ENCODE measurements at regions not wholly inside any gene's neighbourhood (a gene's known extent, or its start where the extent isn't known, plus 50 kb on each side); places are given as distances from the start of the nearest gene placed in this dataset.

- no peak overlapping the region for H3K27ac ChIP-seq (ENCODE audit: low read length in 2 of 2)
- H3K9me3 ChIP-seq (ENCODE audit: control extremely low read depth in 1 of 3, control insufficient read depth in 2 of 3, insufficient read depth in 1 of 3, low read length in 2 of 3) = peaks cover 0 to 2% (median 0%) of the 10 kb centered on the region in 3 donors
- peaks cover 5% of the 10 kb centered on the region for H3K9me3 Mint-ChIP-seq (ENCODE audit: insufficient read depth)
- whole genome bisulfite sequencing (ENCODE audit: insufficient coverage) = no CpG with 5 or more reads among the region's 2 CpGs
- no peaks in the 10 kb centered on the region for H3K4me1 ChIP-seq (ENCODE audit: control insufficient read depth in 2 of 2, insufficient read depth in 2 of 2, low read length in 2 of 2)
- DNase-seq (no peak), ATAC-seq (ENCODE audit: low read depth) (no peak)
- H3K9ac ChIP-seq (ENCODE audit: low read length) = no peak overlapping the region
- no peaks in the 10 kb centered on the region for H3K79me2 ChIP-seq (ENCODE audit: control insufficient read depth, insufficient read depth, low read length)
- no peak overlapping the region for H3K4me3 ChIP-seq (ENCODE audit: control extremely low read depth in 1 of 5, extremely low read depth in 1 of 5, insufficient read depth in 1 of 5, low read depth in 2 of 5, low read length in 4 of 5)
- H3K27ac Mint-ChIP-seq = no peak overlapping the region
- H3K36me3 ChIP-seq (replicated peaks in 1 of 2; ENCODE audit: control extremely low read depth in 1 of 2, control insufficient read depth in 1 of 2, extremely low read depth in 1 of 2, insufficient read depth in 2 of 2, low read length in 1 of 2) = no peaks in the 10 kb centered on the region
- no peak overlapping the region for H2AFZ ChIP-seq (ENCODE audit: insufficient read depth, low read depth, low read length, poor library complexity, severe bottlenecking)
- no peak for TF ChIP-seq EZH2 (IDR thresholded peaks at IDR 0.05; ENCODE audit: borderline replicate concordance, insufficient read depth, low read depth, low read length, poor library complexity, severe bottlenecking)
- TF ChIP-seq, protein P1, sequence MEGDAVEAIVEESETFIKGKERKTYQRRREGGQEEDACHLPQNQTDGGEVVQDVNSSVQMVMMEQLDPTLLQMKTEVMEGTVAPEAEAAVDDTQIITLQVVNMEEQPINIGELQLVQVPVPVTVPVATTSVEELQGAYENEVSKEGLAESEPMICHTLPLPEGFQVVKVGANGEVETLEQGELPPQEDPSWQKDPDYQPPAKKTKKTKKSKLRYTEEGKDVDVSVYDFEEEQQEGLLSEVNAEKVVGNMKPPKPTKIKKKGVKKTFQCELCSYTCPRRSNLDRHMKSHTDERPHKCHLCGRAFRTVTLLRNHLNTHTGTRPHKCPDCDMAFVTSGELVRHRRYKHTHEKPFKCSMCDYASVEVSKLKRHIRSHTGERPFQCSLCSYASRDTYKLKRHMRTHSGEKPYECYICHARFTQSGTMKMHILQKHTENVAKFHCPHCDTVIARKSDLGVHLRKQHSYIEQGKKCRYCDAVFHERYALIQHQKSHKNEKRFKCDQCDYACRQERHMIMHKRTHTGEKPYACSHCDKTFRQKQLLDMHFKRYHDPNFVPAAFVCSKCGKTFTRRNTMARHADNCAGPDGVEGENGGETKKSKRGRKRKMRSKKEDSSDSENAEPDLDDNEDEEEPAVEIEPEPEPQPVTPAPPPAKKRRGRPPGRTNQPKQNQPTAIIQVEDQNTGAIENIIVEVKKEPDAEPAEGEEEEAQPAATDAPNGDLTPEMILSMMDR (IDR thresholded peaks at IDR 0.05) = no peak
- H3K4me1 Mint-ChIP-seq = no peaks in the 10 kb centered on the region
- H3K27me3 Mint-ChIP-seq = no peaks in the 10 kb centered on the region
- no peak overlapping the region for H3K4me3 Mint-ChIP-seq
- no peaks in the 10 kb centered on the region for H4K20me1 ChIP-seq (ENCODE audit: control insufficient read depth, insufficient read depth, low read length, poor library complexity, severe bottlenecking)
- ChIA-PET POLR2A (no interaction called here), CTCF (no interaction called here)
- H3K4me2 ChIP-seq (replicated peaks; ENCODE audit: low read depth, low read length, poor library complexity, severe bottlenecking) = no peak overlapping the region
- no peaks in the 10 kb centered on the region for H3K27me3 ChIP-seq (replicated peaks in 1 of 4; ENCODE audit: control extremely low read depth in 1 of 4, control insufficient read depth in 3 of 4, insufficient read depth in 4 of 4, low read length in 3 of 4)
- intact Hi-C loops (cut with micrococcal nuclease) = no loop called here
These were observed 227.7 kb downstream of the CBLN4 start for GRCh38 chr20:55777641-55778040.

DNA sequence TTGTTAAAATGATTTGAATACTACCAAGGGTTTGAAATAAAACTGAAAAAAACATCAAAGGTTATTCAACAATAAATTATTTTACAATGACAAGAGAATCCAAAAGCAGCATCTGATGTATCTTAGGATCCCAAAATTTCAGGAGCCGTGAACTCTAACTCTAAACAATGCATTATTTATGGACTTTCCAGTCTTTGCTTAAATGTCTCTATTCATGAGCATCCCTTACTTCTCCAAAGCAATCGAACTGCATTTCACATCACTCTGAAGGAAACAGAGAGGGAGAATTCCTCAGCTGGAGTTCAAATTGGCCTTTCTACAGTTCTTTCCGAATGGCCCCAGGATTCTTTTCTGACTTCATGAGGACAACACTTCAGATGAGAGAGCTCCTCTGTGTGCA is 229.1 kb downstream of the CBLN4 start:
- POLR2A ChIA-PET = no interaction called here
- WGBS (ENCODE audit: insufficient coverage) = 90% methylated on average over 3 of the region's 3 CpGs

More for the DNA sequence above, 229.1 kb downstream of the CBLN4 start:
- Histone ChIP-seq H3K9me3 (ENCODE audit: control extremely low read depth in 1 of 3, control insufficient read depth in 2 of 3, insufficient read depth in 1 of 3, low read length in 2 of 3) (no peaks in the 10 kb centered on the region), H4K20me1 (ENCODE audit: control insufficient read depth, insufficient read depth, low read length, poor library complexity, severe bottlenecking) (no peaks in the 10 kb centered on the region), H3K4me3 (ENCODE audit: control extremely low read depth in 1 of 5, extremely low read depth in 1 of 5, insufficient read depth in 1 of 5, low read depth in 2 of 5, low read length in 4 of 5) (no peak overlapping the region), H3K27me3 (replicated peaks in 1 of 4; ENCODE audit: control extremely low read depth in 1 of 4, control insufficient read depth in 3 of 4, insufficient read depth in 4 of 4, low read length in 3 of 4) (no peaks in the 10 kb centered on the region), H3K36me3 (replicated peaks in 1 of 2; ENCODE audit: control extremely low read depth in 1 of 2, control insufficient read depth in 1 of 2, extremely low read depth in 1 of 2, insufficient read depth in 2 of 2, low read length in 1 of 2) (no peaks in the 10 kb centered on the region), H3K27ac (ENCODE audit: low read length in 2 of 2) (no peak overlapping the region), H2AFZ (ENCODE audit: insufficient read depth, low read depth, low read length, poor library complexity, severe bottlenecking) (no peak overlapping the region), H3K4me1 (ENCODE audit: control insufficient read depth in 2 of 2, insufficient read depth in 2 of 2, low read length in 2 of 2) (no peaks in the 10 kb centered on the region), H3K9ac (ENCODE audit: low read length) (no peak overlapping the region), H3K4me2 (replicated peaks; ENCODE audit: low read depth, low read length, poor library complexity, severe bottlenecking) (no peak overlapping the region), H3K79me2 (ENCODE audit: control insufficient read depth, insufficient read depth, low read length) (no peaks in the 10 kb centered on the region)
- H3K9me3 Mint-ChIP-seq (ENCODE audit: insufficient read depth) = peaks cover 5% of the 10 kb centered on the region
- DNase-seq = no peak
- ATAC-seq (ENCODE audit: low read depth) = no peak
- intact Hi-C loops (cut with micrococcal nuclease) = no loop called here
- CTCF ChIA-PET = no interaction called here
- H3K4me1 Mint-ChIP-seq = no peaks in the 10 kb centered on the region
- H3K27me3 Mint-ChIP-seq = no peaks in the 10 kb centered on the region
- H3K4me3 Mint-ChIP-seq = no peak overlapping the region
- TF ChIP-seq, protein P1 (IDR thresholded peaks at IDR 0.05) = no peak
- no peak for TF ChIP-seq EZH2 (IDR thresholded peaks at IDR 0.05; ENCODE audit: borderline replicate concordance, insufficient read depth, low read depth, low read length, poor library complexity, severe bottlenecking)
- H3K27ac Mint-ChIP-seq = no peak overlapping the region
